Stimulated activated CD4-positive, alpha-beta T cell treated with anti-CD3 and anti-CD28 coated beads, Interleukin-15, amount 100 ng/mL, for 1 hour (primary cell): ENCODE measurements at regions not wholly inside any gene's neighbourhood (a gene's known extent, or its start where the extent isn't known, plus 50 kb on each side); places are given as distances from the start of the nearest gene placed in this dataset.
"Not testable (repeated sequence)": the region's sequence is repeated elsewhere in the genome, so short reads cannot be mapped to it uniquely, and the experiment has no call there.

ENCODE experiments used
- DNase-seq, 2 donors: peaks; one replicate each; pipeline ENCODE4 v3.0.0-alpha.2; 2020; ENCODE audit warnings: low read depth in 1 of 2, low spot score in 1 of 2

GRCh38 chr2:11071939-11072338, 83.3 kb upstream of the SLC66A3 start:
- no peak for DNase-seq

- no peak for DNase-seq
Measured at GRCh38 chr2:11072550-11072949, 82.7 kb upstream of the SLC66A3 start.

DNA sequence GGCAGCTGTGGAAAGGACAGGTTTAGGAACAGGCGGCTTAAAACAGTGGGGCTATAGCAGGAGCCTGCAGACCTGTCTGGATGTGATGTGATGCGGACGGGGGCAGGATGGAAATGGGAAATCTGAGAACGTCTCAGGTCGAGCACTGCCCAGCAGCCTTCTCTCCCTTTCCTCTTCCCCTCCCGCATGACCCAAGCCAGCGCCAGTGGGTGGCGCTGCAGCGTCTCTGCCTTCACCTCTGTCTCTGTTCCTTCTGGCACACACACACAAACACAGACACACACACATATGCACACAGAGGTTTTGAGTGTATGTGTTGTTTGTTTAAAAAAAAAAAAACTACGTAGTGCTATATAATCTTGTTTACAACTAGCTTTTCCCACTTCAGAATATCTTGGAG, 82.0 kb upstream of the SLC66A3 start:
- DNase-seq = no peak

GRCh38 chr2:11073776-11074175, 81.5 kb upstream of the SLC66A3 start:
- no peak for DNase-seq

DNA sequence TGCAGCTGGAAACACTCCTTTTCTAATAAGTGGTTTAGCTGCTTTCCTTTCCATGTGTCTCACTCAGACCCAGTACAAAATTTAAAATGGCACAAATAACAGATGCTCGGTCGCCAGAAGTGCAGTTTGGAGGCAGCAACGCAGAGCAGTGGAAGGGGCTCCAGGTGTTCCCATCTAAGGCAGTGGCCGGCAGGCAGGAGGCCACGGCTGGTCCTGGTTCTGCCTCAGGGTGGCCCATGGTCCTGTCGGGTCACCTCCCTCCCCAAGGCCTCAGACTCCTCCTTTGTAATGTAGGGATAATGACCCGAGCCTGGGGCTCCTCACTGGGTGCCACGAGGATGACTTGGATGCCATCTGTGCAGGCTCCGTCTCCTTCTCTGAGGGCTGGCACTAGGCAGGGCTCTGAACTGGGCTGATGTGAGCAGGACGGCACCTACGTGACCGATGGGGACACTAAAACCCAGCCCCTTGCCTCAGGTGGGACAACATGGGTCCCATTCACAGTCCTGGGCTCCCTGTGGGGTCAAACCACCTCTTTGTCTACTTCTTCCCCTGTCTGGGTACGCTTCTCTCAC, 80.9 kb upstream of the SLC66A3 start:
- no peak for DNase-seq

- no peak for DNase-seq
Measured at GRCh38 chr2:11075221-11075620, 80.0 kb upstream of the SLC66A3 start.

DNA sequence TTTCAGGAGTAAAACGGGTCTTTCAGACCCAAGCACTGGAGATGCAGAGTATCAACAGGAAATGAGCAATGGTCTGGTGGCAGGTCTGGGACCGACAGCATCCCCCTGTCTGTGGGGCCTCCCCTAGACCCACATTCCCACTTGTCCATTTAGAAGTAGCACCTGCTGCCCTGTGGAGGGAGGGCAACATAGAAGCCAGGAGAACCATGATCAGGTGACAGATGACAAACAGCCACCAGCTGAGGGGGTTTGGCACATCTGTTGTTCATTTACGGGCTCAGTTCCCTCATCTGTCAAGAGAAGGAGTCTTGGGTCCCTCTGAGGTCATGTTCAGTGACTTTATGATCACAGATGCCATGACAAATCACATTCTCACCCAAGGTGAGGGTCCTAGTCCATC, 77.9 kb upstream of the SLC66A3 start:
- DNase-seq = no peak

GRCh38 chr2:11079136-11079824, 76.0 kb upstream of the SLC66A3 start:
- no peak for DNase-seq

- DNase-seq = no peak
Measured at GRCh38 chr2:11080253-11081115, 74.8 kb upstream of the SLC66A3 start.

GRCh38 chr2:11082880-11083279, 72.4 kb upstream of the SLC66A3 start:
- no peak for DNase-seq

DNA sequence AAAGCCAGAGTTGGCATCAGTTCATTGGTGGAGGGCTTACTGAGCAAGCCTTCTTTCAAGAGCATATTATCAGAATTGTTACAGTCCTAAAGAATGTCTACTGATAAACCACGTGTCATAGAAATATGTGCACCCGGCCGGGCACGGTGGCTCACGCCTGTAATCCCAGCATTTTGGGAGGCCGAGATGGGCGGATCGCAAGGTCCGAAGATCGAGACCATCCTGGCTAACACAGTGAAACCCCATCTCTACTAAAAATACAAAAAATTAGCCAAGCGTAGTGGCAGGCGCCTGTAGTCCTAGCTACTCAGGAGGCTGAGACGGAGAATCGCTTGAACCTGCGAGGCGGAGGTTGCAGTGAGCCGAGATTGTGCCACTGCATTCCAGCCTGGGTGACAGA, 66.4 kb upstream of the SLC66A3 start:
- not testable (repeated sequence) for DNase-seq

DNA sequence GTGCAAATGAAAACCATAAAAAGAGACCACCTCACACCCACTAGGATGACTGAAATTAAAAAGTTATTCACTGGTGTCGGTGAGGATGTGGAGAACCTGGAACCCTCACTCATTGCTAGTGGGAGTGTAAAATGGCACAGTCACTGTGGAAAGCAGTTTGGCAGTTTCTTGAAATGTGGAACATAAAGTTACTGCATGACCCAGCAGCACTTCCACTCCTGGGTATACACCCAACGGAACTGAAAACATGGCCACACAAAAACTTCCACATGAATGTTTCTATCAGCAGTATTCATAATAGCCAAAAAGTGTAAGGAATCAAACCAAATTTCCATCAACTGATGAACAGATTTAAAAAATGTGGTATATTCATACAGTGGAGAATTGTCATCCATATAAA, 65.1 kb upstream of the SLC66A3 start:
- DNase-seq = no peak

DNA sequence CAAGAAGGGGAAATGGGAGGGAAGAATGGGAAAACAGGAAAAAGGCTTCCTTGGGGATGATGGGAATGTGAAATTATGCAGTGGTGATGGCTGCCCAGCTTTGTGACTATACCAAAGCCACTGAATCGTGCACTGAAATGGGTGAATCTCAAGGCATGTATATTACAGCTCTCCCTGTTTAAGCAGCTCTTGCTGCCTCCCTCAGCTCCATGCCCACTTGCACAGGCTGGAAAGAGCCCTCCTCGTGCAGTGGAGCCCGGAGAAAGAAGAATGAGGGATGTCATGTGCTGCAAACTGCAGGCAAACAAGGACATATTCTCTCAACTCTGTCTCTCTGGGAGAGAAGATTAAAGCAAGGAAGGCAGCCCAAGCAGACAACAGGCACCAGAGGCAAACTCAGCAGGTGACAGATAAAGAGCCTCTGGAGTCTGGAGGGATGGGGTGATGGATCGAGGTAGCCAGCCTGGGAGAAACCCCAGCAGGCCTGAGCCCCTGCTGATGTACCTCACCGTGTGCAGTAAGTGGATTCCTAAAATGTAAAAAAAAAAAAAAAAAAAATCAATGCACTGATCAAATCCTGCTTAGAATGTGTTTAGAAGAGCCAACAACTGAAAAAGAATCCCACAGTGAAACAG, 62.4 kb upstream of the SLC66A3 start:
- no peak for DNase-seq

- no peak for DNase-seq
Measured at GRCh38 chr2:11093467-11093866, 61.8 kb upstream of the SLC66A3 start.

DNA sequence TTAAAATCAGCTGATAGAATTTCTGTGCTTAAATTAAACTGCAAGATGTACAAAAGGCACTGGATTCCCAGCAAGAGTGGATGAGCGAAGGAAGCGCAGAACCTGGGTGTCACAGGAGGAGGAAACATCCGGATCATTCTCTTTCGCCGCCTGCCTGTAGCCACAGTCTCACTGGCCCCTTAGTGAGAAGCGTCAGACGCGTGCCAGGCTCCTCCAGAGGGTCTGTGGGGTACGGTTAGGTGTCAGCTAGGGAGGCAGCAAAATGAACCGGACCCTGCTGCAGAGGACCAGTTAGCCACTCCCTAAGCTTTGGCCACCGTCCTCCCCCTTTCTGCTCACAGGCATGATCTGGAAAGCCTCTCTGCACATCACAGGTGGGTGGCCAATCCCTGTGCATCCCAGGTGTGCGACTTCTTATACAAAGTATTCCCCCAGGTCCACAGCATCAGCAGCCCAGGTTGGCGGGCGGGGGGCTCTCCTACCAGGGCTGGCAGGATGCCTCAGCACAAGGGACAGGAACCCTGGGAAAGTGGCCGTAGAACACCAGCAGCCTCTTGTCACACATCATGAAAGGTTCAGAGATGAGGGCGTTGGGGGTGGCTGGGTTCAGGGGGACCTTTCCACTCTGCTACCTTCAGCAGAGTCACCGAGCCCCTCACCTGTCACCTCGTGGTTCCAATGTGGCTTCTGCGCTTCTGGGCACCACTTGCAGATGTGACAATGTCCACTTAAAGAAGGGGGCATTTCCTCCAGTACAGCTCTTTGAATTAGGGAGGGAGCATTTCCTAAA, 61.1 kb upstream of the SLC66A3 start:
- no peak for DNase-seq

- no peak for DNase-seq
Measured at GRCh38 chr2:11096591-11096990, 58.7 kb upstream of the SLC66A3 start.

- DNase-seq = no peak
Measured at GRCh38 chr2:11097038-11097720, 58.1 kb upstream of the SLC66A3 start.

- DNase-seq = no peak
Measured at GRCh38 chr2:11097854-11098387, 57.3 kb upstream of the SLC66A3 start.

- no peak for DNase-seq
Measured at GRCh38 chr2:11099122-11100065, 55.9 kb upstream of the SLC66A3 start.
